IMR-90 (cell line): ENCODE measurements at regions not wholly inside any gene's neighbourhood (a gene's known extent, or its start where the extent isn't known, plus 50 kb on each side); places are given as distances from the start of the nearest gene placed in this dataset.

Experiments
- BHLHE40 ChIP-seq: fragments of 150-350 bp; IDR thresholded peaks from 2 replicates; pipeline ENCODE4 v1.6.1; 2016; ENCODE audit warnings: mild to moderate bottlenecking, low read depth, low read length
- CEBPB ChIP-seq: IDR thresholded peaks from 2 replicates; pipeline ENCODE4 v1.6.1; 2012; ENCODE audit warnings: low read depth, low read length, improper control_type of control experiment
- CHD1 ChIP-seq: IDR thresholded peaks from 2 replicates; pipeline ENCODE4 v1.6.1; 2012; ENCODE audit warnings: low read depth, low read length, improper control_type of control experiment
- CTCF ChIP-seq: conservative IDR thresholded peaks from 2 replicates; pipeline ENCODE4 v1.5.1; 2012; ENCODE audit warnings: mild to moderate bottlenecking, low read depth, low read length, improper control_type of control experiment
- ELK1 ChIP-seq: fragments of 150-350 bp; IDR thresholded peaks from 2 replicates; pipeline ENCODE4 v1.6.1; 2016; ENCODE audit warnings: low read depth, mild to moderate bottlenecking, low read length, moderate library complexity, borderline replicate concordance
- FOS ChIP-seq: fragments of 150-350 bp; IDR thresholded peaks from 2 replicates; pipeline ENCODE4 v1.6.1; 2016; ENCODE audit warnings: low read depth, low read length
- MAFK ChIP-seq: IDR thresholded peaks from 2 replicates; pipeline ENCODE4 v1.6.1; 2012; ENCODE audit warnings: low read depth, low read length, improper control_type of control experiment
- MAZ ChIP-seq: IDR thresholded peaks from 2 replicates; pipeline ENCODE4 v1.6.1; 2012; ENCODE audit warnings: low read depth, mild to moderate bottlenecking, low read length, improper control_type of control experiment, moderate library complexity, borderline replicate concordance
- MXI1 ChIP-seq: IDR thresholded peaks from 2 replicates; pipeline ENCODE4 v1.6.1; 2012; ENCODE audit warnings: low read depth, mild to moderate bottlenecking, low read length, moderate library complexity, borderline replicate concordance
- POLR2A ChIP-seq: IDR thresholded peaks from 2 replicates; pipeline ENCODE4 v1.6.1; 2012; ENCODE audit warnings: mild to moderate bottlenecking, low read depth, low read length
- RAD21 ChIP-seq: IDR thresholded peaks from 2 replicates; pipeline ENCODE4 v1.6.1; 2012; ENCODE audit warnings: low read length, improper control_type of control experiment
- RFX5 ChIP-seq: IDR thresholded peaks from 2 replicates; pipeline ENCODE4 v1.8.0; 2012; ENCODE audit warnings: low read depth, mild to moderate bottlenecking, low read length, moderate library complexity
- SMC3 ChIP-seq: fragments of 150-350 bp; IDR thresholded peaks from 2 replicates; pipeline ENCODE4 v1.6.1; 2016; ENCODE audit warnings: low read depth, mild to moderate bottlenecking, antibody characterized with exemption, low read length, moderate library complexity
- USF2 ChIP-seq: fragments of 150-350 bp; IDR thresholded peaks from 2 replicates; pipeline ENCODE4 v1.6.1; 2017; ENCODE audit warnings: mild to moderate bottlenecking, antibody characterized with exemption, low read length, low read depth

- no peak for TF ChIP-seq FOS
- no peak for TF ChIP-seq RAD21
- no peak for TF ChIP-seq CTCF
- TF ChIP-seq CHD1 = no peak
- no peak for TF ChIP-seq RFX5
- no peak for TF ChIP-seq POLR2A
- TF ChIP-seq MXI1 = no peak
- no peak for TF ChIP-seq MAZ
- no peak for TF ChIP-seq SMC3
- no peak for TF ChIP-seq BHLHE40
- no peak for TF ChIP-seq ELK1
- no peak for TF ChIP-seq USF2
- TF ChIP-seq MAFK = no peak
- no peak for TF ChIP-seq CEBPB
Measured at GRCh38 chrX:20500949-20501348, 234.2 kb upstream of the RPS6KA3 start.
